Esophagus muscularis mucosa (tissue), 4 donors: ENCODE measurements at regions not wholly inside any gene's neighbourhood (a gene's known extent, or its start where the extent isn't known, plus 50 kb on each side); places are given as distances from the start of the nearest gene placed in this dataset.

Experiments used
- DNase-seq: peaks from one replicate; pipeline ENCODE4 v3.0.0-alpha.2; 2017; ENCODE audit errors: extremely low spot score
- H3K27ac ChIP-seq, 4 donors: fragments of 200-600 bp; sonication (generic); replicated peaks in 1 of 4; 1 replicate in 3 of 4; 2 replicates in 1 of 4; pipeline ENCODE4 v1.5.1; 2016 to 2019; ENCODE audit warnings: mild to moderate bottlenecking in 1 of 4
- H3K27me3 ChIP-seq, 4 donors: fragments of 200-600 bp; sonication (generic); one replicate each; pipeline versions ENCODE4 v1.5.1 to v1.6.0; 2016 to 2019
- H3K36me3 ChIP-seq, 4 donors: fragments of 200-600 bp; sonication (generic); one replicate each; pipeline ENCODE4 v1.5.1; 2016 to 2019
- H3K4me1 ChIP-seq, 4 donors: fragments of 200-600 bp; sonication (generic); one replicate each; pipeline ENCODE4 v1.5.1; 2016 to 2019
- H3K4me3 ChIP-seq, 4 donors: fragments of 200-600 bp; sonication (generic); 1 replicate in 2 of 4; 2 replicates in 2 of 4; pipeline ENCODE4 v1.5.1; 2016 to 2019; ENCODE audit warnings: mild to moderate bottlenecking in 4 of 4, moderate library complexity in 1 of 4
- H3K9me3 ChIP-seq, 4 donors: fragments of 200-600 bp; sonication (generic); 1 replicate in 3 of 4; 2 replicates in 1 of 4; pipeline ENCODE4 v1.5.1; 2016 to 2019
- CTCF ChIP-seq, 3 experiments: fragments of 200-600 bp in 2 of 3; fragments of 450-650 bp in 1 of 3; sonication (generic) in 2 of 3; IDR thresholded peaks; one replicate each; pipeline ENCODE4 v1.5.1; 2017 to 2019; ENCODE audit warnings: antibody characterized with exemption in 3 of 3, mild to moderate bottlenecking in 2 of 3, moderate library complexity in 1 of 3
- EP300 ChIP-seq: sonication (generic); formaldehyde crosslinking; IDR thresholded peaks from one replicate; pipeline ENCODE4 v1.6.1; 2017; ENCODE audit warnings: antibody characterized with exemption
- POLR2A ChIP-seq: fragments of 450-650 bp; IDR thresholded peaks from one replicate; pipeline ENCODE4 v1.6.1; 2017; ENCODE audit warnings: antibody characterized with exemption, moderate library complexity, mild to moderate bottlenecking, low read depth
- POLR2AphosphoS5 ChIP-seq, 2 donors: sonication (generic); formaldehyde crosslinking; IDR thresholded peaks; one replicate each; pipeline ENCODE4 v1.6.1; 2017; ENCODE audit warnings: antibody characterized with exemption in 2 of 2
- whole genome bisulfite sequencing: methylation state at CpG from one replicate; pipeline ENCODE4 v1.1.5; 2018; 5-methylcytosine and 5-hydroxymethylcytosine counted together
- intact Hi-C: fragments of 100-400 bp; cut with DNase I; formaldehyde crosslinking; loops from one replicate; pipeline ENCODE4 v1.15.1; 2023

- Histone ChIP-seq H3K4me3 (no peak overlapping the region), H3K36me3 (no peaks in the 10 kb centered on the region), H3K27ac (no peak overlapping the region), H3K9me3 (no peaks in the 10 kb centered on the region), H3K27me3 (no peaks in the 10 kb centered on the region), H3K4me1 (no peaks in the 10 kb centered on the region)
- intact Hi-C loops, result no loop called here
- WGBS, result 66% methylated on average over 2 of the region's 2 CpGs
- DNase-seq, result no peak
- TF ChIP-seq POLR2AphosphoS5 (IDR thresholded peaks at IDR 0.05), result no peak
- TF ChIP-seq POLR2A, result no peak
- no peak for TF ChIP-seq CTCF (IDR thresholded peaks at IDR 0.05)
- no peak for TF ChIP-seq EP300
These were observed 67.3 kb upstream of the PFKP start for GRCh38 chr10:3000048-3000447.

- H3K27me3 ChIP-seq, result peaks cover 0 to 6% (median 0%) of the 10 kb centered on the region in 4 donors
- TF ChIP-seq POLR2AphosphoS5 (IDR thresholded peaks at IDR 0.05), result no peak
- no peak for TF ChIP-seq CTCF (IDR thresholded peaks at IDR 0.05)
- intact Hi-C loops, result no loop called here
- peaks cover 0 to 6% (median 3%) of the 10 kb centered on the region in 4 donors for H3K9me3 ChIP-seq
- no peaks in the 10 kb centered on the region for H3K4me1 ChIP-seq
- DNase-seq, result no peak
- no peak overlapping the region for H3K27ac ChIP-seq
- no peak overlapping the region for H3K4me3 ChIP-seq
- 68% methylated on average over 7 of the region's 7 CpGs for WGBS
- H3K36me3 ChIP-seq, result no peaks in the 10 kb centered on the region
These were observed 73.0 kb upstream of the PFKP start for GRCh38 chr10:2994221-2994961.

GRCh38 chr10:2993636-2994035, 73.7 kb upstream of the PFKP start:
- H3K9me3 ChIP-seq, result peaks cover 0 to 11% (median 10%) of the 10 kb centered on the region in 4 donors
- H3K4me1 ChIP-seq, result no peaks in the 10 kb centered on the region
- H3K36me3 ChIP-seq, result no peaks in the 10 kb centered on the region
- peaks cover 0 to 13% (median 0%) of the 10 kb centered on the region in 4 donors for H3K27me3 ChIP-seq
- no peak for DNase-seq
- H3K4me3 ChIP-seq, result no peak overlapping the region
- intact Hi-C loops, result no loop called here
- WGBS, result 89% methylated on average over 17 of the region's 17 CpGs
- TF ChIP-seq POLR2AphosphoS5 (IDR thresholded peaks at IDR 0.05), result no peak
- no peak overlapping the region for H3K27ac ChIP-seq

GRCh38 chr10:2992401-2993198, 74.7 kb upstream of the PFKP start:
- H3K36me3 ChIP-seq, result no peaks in the 10 kb centered on the region
- TF ChIP-seq POLR2A (no peak), EP300 (no peak), POLR2AphosphoS5 (IDR thresholded peaks at IDR 0.05) (no peak), CTCF (IDR thresholded peaks at IDR 0.05) (no peak)
- peaks cover 0 to 24% (median 0%) of the 10 kb centered on the region in 4 donors for H3K27me3 ChIP-seq
- no peak overlapping the region for H3K27ac ChIP-seq
- intact Hi-C loops, result no loop called here
- H3K4me1 ChIP-seq, result no peaks in the 10 kb centered on the region
- 83% methylated on average over 10 of the region's 10 CpGs for WGBS
- no peak overlapping the region for H3K4me3 ChIP-seq
- DNase-seq, result no peak
- H3K9me3 ChIP-seq, result peaks cover 0 to 11% (median 10%) of the 10 kb centered on the region in 4 donors

- WGBS, result 80% methylated on average over 3 of the region's 3 CpGs
- intact Hi-C loops, result no loop called here
- no peaks in the 10 kb centered on the region for H3K36me3 ChIP-seq
- H3K4me3 ChIP-seq, result no peak overlapping the region
- peaks cover 0 to 11% (median 10%) of the 10 kb centered on the region in 4 donors for H3K9me3 ChIP-seq
- no peak for DNase-seq
- peaks cover 0 to 28% (median 0%) of the 10 kb centered on the region in 4 donors for H3K27me3 ChIP-seq
- TF ChIP-seq POLR2AphosphoS5 (IDR thresholded peaks at IDR 0.05) (no peak), POLR2A (no peak), CTCF (IDR thresholded peaks at IDR 0.05) (no peak), EP300 (no peak)
- H3K4me1 ChIP-seq, result peaks cover 0 to 11% (median 0%) of the 10 kb centered on the region in 4 donors
- no peak overlapping the region for H3K27ac ChIP-seq
These were observed 76.6 kb upstream of the PFKP start for GRCh38 chr10:2990764-2991163.
